GM12873 (cell line): ENCODE measurements at regions not wholly inside any gene's neighbourhood (a gene's known extent, or its start where the extent isn't known, plus 50 kb on each side); places are given as distances from the start of the nearest gene placed in this dataset.
A peak's percentile ranks its signal among the peaks of the same experiment; 100 is the strongest.

Experiments used
- CTCF ChIP-seq: IDR thresholded peaks from 2 replicates; pipeline ENCODE4 v1.5.1; 2012; ENCODE audit warnings: low read depth, mild to moderate bottlenecking, moderate library complexity, low read length, control low read depth; ENCODE audit not compliant: insufficient read depth; ENCODE audit errors: missing control alignments

GRCh38 chr6:156185113-156185512 lies 592.1 kb upstream of the ARID1B start:
- no peak for TF ChIP-seq CTCF

- no peak for TF ChIP-seq CTCF
Measured at GRCh38 chr6:156183678-156184077, 593.5 kb upstream of the ARID1B start.

- no peak for TF ChIP-seq CTCF
Measured at GRCh38 chr6:156182356-156182755, 594.8 kb upstream of the ARID1B start.

GRCh38 chr6:156181506-156181905 lies 595.7 kb upstream of the ARID1B start:
- no peak for TF ChIP-seq CTCF

- peak; percentile 31 for TF ChIP-seq CTCF
Measured at GRCh38 chr6:156175971-156176421, 601.2 kb upstream of the ARID1B start.

- no peak for TF ChIP-seq CTCF
Measured at GRCh38 chr6:156175433-156175832, 601.7 kb upstream of the ARID1B start.

- no peak for TF ChIP-seq CTCF
Measured at GRCh38 chr6:156174031-156174890, 602.9 kb upstream of the ARID1B start.
